Effector memory CD4-positive, alpha-beta T cell (primary cell): ENCODE measurements at regions not wholly inside any gene's neighbourhood (a gene's known extent, or its start where the extent isn't known, plus 50 kb on each side); places are given as distances from the start of the nearest gene placed in this dataset.
A peak's percentile ranks its signal among the peaks of the same experiment; 100 is the strongest.
"Not testable (repeated sequence)": the region's sequence is repeated elsewhere in the genome, so short reads cannot be mapped to it uniquely, and the experiment has no call there.

Source experiments
- DNase-seq, 3 donors: peaks; one replicate each; pipeline ENCODE4 v3.0.0-alpha.2; 2020
- H3K27ac ChIP-seq: 2 replicates; pipeline ENCODE4 v1.7.0; 2013; ENCODE audit warnings: mild to moderate bottlenecking, low read length, moderate library complexity; ENCODE audit not compliant: insufficient read depth, poor library complexity, severe bottlenecking
- H3K27me3 ChIP-seq: replicated peaks from 2 replicates; pipeline ENCODE4 v1.7.0; 2013; ENCODE audit warnings: mild to moderate bottlenecking, low read length; ENCODE audit not compliant: insufficient read depth, control insufficient read depth, poor library complexity, severe bottlenecking
- H3K36me3 ChIP-seq: 2 replicates; pipeline ENCODE4 v1.7.0; 2013; ENCODE audit warnings: mild to moderate bottlenecking, low read length, moderate library complexity; ENCODE audit not compliant: control insufficient read depth, insufficient read depth
- H3K4me1 ChIP-seq: 2 replicates; pipeline ENCODE4 v1.7.0; 2013; ENCODE audit warnings: low read length, mild to moderate bottlenecking; ENCODE audit not compliant: control insufficient read depth, insufficient read depth, poor library complexity, severe bottlenecking
- H3K4me3 ChIP-seq: 2 replicates; pipeline ENCODE4 v1.7.0; 2013; ENCODE audit warnings: low read length, low read depth, mild to moderate bottlenecking; ENCODE audit not compliant: insufficient read depth, poor library complexity, severe bottlenecking
- H3K9me3 ChIP-seq: 2 replicates; pipeline ENCODE4 v1.7.0; 2013; ENCODE audit warnings: mild to moderate bottlenecking, low read length, moderate library complexity; ENCODE audit not compliant: control insufficient read depth

DNA sequence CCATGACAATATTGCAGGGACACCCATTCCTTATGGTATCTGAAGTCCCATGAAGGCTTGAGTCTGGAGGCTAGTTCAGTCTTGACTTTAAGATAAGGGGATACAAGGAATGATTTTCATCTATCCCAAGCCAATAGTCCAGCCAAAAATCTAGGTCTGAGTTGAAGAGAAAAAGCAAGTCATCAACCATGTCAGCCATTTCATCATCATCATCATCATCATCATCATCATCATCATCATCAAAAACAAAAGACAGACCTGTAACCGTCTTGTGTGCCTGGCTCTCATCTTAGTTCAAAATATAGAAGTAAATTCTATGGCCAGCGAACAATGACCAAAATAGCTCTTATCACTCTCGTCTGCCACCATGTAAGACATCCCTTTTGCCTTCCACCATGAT is 59.5 kb upstream of the FAM90A26 start:
- not testable (repeated sequence) for H3K9me3 ChIP-seq, H3K4me3 ChIP-seq, H3K4me1 ChIP-seq, H3K36me3 ChIP-seq, DNase-seq, H3K27me3 ChIP-seq, H3K27ac ChIP-seq

DNA sequence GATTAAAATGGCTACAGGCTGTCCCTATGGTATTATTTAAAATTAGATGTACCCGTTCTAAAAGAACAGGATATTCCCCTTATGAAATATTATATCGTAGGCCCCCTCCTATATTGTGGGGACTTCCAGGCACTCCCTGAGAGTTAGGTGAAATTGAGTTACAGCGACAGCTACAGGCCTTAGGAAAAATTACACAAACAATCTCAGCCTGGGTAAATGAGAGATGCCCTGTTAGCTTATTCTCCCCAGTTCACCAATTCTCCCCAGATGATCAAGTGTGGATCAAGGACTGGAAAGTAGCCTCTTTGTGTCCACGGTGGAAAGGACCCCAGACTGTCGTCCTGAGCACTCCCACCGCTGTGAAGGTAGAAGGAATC is 67.1 kb upstream of the FAM90A26 start:
- H3K36me3 ChIP-seq, DNase-seq, H3K4me1 ChIP-seq, H3K27ac ChIP-seq, H3K4me3 ChIP-seq, H3K9me3 ChIP-seq, H3K27me3 ChIP-seq: not testable (repeated sequence)

DNA sequence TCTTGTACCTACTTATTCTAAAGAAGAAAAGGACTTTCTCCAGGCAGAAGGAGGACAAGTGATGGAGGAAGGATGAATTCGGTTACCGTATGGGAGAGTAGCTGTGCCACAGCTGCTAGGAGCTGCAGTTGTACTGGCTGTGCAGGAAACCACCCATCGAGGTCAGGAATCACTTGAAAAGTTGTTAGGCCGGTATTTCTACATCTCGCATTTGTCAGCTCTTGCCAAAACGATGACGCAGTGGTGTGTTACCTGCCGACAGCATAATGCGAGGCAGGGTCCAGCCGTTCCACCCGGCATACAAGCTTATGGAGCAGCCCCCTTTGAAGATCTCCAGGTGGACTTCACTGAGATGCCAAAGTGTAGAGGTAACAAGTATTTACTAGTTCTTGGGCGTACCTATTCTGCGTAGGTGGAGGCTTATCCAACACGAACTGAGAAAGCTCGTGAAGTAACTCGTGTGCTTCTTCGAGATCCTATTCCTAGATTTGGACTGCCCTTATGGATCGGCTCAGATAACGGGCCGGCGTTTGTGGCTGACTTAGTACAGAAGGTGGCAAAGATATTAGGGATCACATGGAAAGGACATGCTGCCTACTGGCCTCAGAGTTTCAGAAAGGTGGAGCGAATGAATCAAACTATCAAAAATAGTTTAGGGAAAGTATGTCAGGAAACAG is 67.6 kb upstream of the FAM90A26 start:
- DNase-seq, H3K27me3 ChIP-seq, H3K4me1 ChIP-seq, H3K36me3 ChIP-seq, H3K9me3 ChIP-seq, H3K27ac ChIP-seq, H3K4me3 ChIP-seq: not testable (repeated sequence)

DNA sequence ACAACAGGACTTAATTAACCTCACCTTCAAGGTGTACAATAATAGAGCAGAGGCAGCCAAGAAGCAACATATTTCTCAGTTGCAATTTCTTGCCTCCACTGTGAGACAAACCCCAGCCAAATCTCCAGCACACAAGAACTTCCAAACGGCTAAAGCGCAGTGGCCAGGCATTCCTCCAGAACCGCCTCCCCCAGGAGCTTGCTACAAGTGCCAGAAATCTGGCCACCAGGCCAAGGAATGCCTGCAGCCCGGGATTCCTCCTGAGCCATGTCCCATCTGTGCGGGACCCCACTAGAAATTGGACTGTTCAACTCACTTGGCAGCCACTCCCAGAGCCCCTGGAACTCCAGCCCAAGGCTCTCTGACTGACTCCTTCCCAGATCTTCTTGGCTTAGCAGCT is 73.9 kb upstream of the FAM90A26 start:
- not testable (repeated sequence) for H3K9me3 ChIP-seq, DNase-seq, H3K4me1 ChIP-seq, H3K27ac ChIP-seq, H3K4me3 ChIP-seq, H3K27me3 ChIP-seq, H3K36me3 ChIP-seq

DNA sequence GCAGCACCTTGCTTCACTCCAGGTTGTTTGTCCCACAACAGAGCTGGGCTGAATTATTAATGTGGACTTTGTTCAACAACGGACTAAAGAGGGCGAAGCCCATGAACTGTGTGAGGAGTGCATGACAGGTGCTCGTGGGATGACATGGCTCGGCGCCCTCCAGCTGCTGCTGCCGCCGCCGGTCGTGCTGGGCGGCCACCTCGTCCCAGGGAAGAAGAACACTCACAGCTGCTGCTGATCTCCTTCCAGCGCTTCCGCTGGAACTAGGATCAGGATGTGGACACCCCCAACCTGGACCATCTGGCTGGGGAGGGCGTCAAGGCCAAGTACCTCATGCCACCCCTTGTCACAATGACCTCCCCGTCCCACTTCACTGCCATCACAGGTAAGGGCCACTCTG is 91.4 kb upstream of the FAM90A26 start:
- not testable (repeated sequence) for H3K27ac ChIP-seq, DNase-seq, H3K9me3 ChIP-seq, H3K36me3 ChIP-seq, H3K4me3 ChIP-seq, H3K4me1 ChIP-seq, H3K27me3 ChIP-seq

DNA sequence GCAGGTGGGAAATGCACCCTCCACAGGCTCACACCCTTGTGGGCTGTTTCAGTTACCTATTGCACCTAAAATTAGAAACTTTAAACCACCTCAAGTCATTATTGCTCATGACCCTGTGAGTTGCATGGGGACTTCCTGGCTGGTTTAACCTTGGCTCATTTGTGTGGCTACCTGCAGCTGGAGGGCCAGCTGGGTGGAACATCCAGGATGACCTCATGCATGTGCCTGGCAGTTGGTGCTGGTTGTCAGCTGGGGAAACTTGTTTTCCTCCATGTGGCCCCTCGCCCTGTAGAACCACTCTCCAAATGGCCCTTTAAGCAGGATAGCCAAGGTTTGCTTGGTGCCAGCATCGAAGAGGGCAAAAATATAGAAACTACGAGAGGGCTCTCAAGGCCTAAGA is 93.2 kb upstream of the FAM90A26 start:
- H3K27ac ChIP-seq, H3K9me3 ChIP-seq, H3K36me3 ChIP-seq, H3K4me1 ChIP-seq, H3K27me3 ChIP-seq, H3K4me3 ChIP-seq, DNase-seq: not testable (repeated sequence)

DNA sequence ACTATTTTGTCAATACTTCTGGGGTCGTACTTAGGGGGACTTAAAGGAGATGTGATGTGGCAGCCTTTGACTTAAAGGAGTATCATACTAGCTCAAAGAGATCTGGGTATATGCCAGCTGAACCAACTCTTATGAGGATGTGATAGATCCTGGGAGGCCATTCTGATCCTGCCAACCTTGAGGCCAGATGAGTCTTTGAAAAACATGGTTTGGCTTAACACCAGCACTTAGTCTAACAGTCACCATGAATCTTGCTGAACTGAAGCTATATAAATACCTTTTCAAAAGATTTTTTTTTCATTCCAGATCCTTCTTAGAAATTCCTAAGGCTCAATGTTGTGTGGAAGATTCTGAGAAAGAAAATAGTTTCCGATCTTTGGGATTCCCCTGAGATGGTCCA is 93.7 kb upstream of the FAM90A26 start:
- not testable (repeated sequence) for H3K27me3 ChIP-seq, H3K27ac ChIP-seq, H3K36me3 ChIP-seq, DNase-seq, H3K9me3 ChIP-seq, H3K4me1 ChIP-seq, H3K4me3 ChIP-seq

DNA sequence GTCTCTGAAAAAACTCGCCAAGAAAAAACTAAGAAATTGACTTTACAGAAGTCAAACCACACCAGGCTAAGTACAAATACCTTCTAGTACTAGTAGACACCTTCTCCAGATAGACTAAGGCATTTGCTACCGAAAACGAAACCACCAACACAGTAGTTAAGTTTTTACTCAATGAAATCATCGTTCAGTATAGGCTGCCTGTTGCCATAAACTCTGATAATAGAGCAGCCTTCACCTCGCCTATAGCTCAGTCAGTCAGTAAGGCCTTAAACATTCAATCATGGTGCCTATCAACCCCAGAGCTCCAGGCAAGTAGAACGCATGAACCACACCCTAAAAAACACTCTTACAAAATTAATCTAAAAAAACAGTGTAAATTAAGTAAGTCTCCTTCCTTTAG is 96.8 kb upstream of the FAM90A26 start:
- not testable (repeated sequence) for H3K36me3 ChIP-seq, H3K9me3 ChIP-seq, H3K4me3 ChIP-seq, H3K4me1 ChIP-seq, H3K27me3 ChIP-seq, DNase-seq, H3K27ac ChIP-seq

DNA sequence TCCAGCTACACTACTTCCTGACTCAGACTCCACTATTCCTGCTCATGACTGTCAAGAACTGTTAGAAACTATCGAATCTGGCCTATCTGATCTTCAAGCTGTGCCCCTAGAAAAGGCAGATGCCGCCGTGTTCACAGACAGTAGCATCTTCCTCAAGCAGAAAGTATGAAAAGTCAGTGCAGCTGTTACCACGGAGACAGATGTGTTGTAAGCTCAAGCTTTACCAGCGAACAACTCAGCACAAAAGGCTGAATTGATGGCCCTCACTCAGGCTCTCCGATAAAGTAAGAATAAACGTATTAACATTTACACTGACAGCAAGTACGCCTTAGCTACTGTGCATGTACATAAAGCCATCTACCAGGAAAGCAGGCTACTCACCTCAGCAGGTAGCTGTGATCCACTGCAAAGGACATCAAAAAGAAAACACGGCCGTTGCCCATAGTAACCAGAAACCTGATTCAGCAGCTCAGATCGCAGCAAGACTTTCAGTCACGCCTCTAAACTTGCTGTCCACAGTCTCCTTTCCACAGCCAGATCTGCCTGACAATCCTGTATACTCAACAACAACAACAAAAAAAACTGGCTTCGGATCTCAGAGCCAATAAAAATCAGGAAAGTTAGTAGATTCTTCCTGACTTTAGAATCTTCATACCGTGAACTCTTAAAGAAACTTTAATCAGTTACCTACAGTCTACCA is 97.5 kb upstream of the FAM90A26 start:
- peak in 1 of 3 donors; percentile 3 for DNase-seq
- not testable (repeated sequence) for H3K9me3 ChIP-seq, H3K4me1 ChIP-seq, H3K27ac ChIP-seq, H3K27me3 ChIP-seq, H3K4me3 ChIP-seq, H3K36me3 ChIP-seq

DNA sequence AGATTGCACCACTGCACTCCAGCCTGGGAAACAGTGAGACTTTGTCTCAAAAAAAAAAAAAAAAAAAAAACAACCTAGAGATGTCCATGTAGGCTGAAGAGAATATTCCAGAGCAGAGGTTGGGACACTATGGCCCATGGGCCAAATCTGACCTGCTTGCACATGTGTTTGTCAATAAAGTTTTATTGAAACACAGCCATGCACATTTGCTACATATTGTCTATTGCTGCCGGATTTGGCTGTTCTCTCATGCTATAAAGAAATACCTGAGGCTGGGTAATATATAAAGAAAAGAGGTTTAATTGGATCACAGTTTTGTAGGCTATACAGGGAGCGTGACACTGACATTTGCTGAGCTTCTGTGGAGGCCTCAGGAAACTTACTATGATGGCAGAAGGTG is 102.3 kb upstream of the FAM90A26 start:
- H3K4me3 ChIP-seq, DNase-seq, H3K9me3 ChIP-seq, H3K27ac ChIP-seq, H3K36me3 ChIP-seq, H3K27me3 ChIP-seq, H3K4me1 ChIP-seq: not testable (repeated sequence)
